NCI-H1694 treated with DMSO at 0.1 percent for 48 hours (cell line): ENCODE measurements at regions not wholly inside any gene's neighbourhood (a gene's known extent, or its start where the extent isn't known, plus 50 kb on each side); places are given as distances from the start of the nearest gene placed in this dataset.

Source experiments
- DNase-seq: peaks from one replicate; lab custom pipeline; 2025; lab: John Stamatoyannopoulos, UW

- no peak for DNase-seq
Measured at GRCh38 chr4:145427991-145428390, 53.7 kb upstream of the SMAD1 start.

DNA sequence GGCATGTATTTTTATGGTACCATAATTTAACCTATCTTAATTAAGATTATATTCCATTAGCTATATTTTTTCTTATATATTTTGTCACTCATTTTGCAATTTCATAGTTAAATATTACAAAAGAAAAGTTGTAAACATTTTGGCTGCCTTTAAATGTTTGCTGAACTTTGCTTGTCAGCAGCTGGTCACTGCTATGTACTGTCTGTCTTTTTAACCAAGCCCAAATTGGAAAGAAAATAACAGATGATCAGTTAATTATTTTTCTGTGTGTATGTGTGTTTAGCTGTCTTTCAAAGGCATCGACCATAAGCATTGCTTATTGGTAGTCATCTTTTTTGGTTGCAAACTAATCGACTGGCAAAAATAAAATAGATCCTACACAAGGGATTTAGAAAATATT is 54.4 kb upstream of the SMAD1 start:
- DNase-seq, result no peak

DNA sequence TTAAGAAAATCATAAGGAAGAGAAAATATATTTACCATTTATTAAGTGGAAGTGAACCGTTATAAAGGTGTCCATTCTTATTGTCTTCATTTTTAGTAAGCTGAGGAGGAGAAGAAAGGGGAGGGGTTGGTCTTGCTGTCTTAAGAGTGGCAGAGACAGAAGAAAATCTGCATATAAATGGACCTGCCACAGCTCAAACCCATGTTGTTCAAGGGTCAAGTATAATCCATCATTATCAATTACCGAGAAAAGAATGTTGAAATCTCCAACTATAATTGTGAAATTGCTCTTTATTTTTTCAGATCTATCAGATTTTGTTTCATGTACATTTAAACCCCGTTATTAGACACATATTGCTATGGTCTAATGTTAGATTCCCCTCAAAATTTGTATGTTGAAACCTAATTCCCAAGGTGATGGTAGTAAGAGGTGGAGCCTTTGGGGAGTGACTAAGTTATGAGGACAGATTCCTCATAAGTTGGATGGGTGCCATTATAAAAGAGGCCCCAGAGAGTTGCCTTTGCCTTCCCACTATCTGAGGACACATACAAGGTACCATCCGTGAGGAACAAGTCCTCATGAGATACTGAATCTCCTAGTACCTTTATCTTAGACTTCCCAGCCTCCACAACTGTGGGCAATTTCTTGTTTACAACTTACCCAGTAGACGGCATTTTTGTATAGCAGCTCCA is 58.5 kb upstream of the SMAD1 start:
- no peak for DNase-seq

DNA sequence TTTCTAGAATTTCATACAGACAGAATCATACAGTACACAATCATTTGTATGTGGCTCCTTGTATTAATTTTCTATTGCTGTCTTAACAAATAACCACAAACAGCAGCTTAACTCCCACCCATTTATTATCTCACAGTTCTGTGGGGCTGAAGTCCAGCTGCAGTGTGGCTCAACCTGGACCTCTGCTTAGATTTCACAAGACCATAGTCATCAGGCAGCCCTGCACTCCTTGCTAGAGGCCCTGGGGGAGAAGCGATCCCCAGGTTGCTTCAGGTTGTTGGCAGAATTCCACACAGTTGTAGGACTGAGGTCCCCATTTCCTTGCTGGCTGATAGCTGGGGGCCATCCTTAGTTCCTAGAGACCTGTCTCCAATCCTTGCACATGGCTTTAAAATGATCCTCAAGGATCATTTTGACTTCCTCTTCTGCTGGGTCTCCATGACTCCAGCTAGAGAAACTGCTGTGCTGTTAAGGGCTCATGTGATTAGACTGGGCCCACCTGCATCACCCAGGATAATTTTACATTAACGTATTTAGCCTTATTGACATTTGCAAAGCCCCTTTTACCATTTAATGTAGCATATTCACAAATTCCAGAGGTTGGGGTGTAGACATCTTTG is 60.9 kb upstream of the SMAD1 start:
- no peak for DNase-seq

DNA sequence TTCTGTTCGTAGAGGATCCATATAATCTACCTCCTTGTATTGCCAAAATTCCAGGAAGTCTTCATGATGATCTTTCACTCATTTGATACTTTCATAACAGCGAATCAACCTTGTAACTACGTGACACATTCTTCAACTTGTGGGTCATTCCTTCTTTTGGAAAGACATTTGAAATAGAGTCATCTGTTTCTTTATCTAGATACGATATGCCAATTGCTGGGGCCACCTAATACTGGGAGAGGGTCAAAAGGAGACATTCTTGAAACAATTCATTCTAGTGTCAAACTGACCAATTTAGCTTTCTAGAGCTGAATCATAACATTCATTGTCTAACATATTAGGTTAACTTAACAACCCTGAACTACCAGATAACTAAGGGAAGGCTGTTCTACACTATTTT is 62.9 kb upstream of the SMAD1 start:
- DNase-seq, result no peak

DNA sequence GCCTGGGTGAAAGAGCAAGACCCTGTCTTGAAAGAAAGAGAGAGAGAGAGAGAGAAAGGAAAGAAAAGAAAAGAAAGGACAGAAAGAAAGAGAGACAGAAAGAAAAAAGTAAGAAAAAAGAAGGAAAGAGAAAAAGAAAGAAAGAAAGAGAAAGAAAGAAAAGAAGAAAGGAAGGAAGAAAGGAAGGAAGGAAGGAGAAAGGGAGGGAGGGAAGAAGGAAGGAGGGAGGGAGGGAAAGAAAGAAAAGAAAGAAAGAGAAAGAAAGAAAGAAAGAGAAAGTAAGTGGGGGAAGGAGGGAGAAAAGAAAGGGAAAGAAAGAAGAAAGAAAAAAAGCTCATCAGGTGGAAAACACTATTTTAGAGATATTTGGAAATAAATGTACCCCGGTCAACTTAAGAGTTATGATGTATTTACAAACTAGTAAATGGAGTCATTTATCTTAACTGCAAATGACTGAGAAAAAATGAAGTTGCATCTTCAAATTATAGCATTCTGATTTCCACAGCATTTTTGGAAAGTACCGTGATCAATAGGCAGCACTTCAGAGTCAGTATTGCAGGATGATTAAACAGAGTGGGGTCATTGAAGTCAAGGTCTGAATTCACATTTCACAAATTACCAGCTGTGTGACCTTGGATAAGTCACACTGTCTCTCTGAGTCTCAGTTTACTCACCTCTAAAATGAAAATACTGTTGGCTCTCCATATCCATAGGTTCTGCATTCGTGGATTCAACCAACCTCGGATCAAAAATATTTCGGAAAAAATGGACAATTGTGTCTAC is 64.1 kb upstream of the SMAD1 start:
- no peak for DNase-seq

GRCh38 chr4:145414841-145415240 is 66.8 kb upstream of the SMAD1 start:
- DNase-seq, result no peak

DNA sequence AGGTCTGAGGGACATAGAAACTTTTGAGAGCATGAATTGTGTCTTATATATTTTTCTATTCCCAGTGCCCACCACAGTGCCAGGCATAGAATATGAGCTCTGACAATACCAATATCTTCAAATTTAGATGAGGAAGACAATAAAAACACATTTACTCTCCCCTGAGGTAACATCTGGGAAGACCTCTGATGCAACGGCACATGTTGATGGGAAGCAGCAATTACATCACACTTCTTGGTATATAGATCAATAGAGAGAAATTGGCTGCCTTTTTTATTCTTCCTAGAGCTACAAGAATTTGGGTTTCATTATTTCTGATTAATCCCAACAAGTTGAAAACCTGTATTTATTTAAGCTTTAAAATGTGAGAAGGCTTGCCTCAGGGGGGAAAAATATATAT is 67.4 kb upstream of the SMAD1 start:
- no peak for DNase-seq

DNA sequence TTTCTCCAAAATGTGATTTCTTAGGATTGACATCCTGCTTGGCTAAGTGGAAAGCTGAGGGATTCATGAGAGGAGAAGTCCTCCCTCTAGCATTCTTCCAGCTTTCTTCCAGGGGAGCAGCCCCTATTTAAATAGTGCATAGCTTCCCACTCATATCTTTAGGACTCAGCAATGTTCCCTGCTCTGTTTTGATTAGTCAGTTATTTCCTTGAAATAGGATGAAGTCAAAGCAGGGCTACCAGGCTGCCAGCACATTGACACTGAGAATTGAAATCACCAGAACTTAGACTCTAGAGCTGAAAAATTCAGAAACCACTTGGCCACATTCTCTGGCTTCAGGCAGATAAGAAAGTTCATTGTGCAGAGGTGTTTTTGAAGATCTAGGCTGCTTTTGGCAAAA is 74.7 kb upstream of the SMAD1 start:
- DNase-seq, result no peak

DNA sequence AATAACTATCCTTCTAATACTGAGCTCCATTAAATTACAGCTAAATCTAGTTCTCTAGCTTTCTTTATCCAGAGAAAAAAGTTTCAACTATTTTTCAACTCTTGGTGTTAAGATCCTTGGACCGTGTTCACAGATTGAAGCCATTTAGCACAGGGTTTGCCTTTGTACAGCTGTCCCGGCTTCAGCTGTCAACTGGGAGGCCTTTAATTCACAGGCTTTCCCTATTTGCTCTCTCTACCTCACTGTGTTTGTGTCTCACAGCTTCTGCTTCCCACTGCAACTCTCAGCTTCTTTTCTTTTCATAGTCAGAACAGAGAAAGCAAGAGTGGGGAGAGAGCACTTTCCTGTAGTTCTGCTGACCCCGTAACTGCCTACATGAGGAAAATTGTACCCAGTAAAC is 76.9 kb upstream of the SMAD1 start:
- DNase-seq, result no peak

GRCh38 chr4:145396581-145396980 is 85.1 kb upstream of the SMAD1 start:
- no peak for DNase-seq

- no peak for DNase-seq
Measured at GRCh38 chr4:145390571-145390970, 91.1 kb upstream of the SMAD1 start.

GRCh38 chr4:145389550-145389949 is 92.1 kb upstream of the SMAD1 start:
- DNase-seq, result no peak

DNA sequence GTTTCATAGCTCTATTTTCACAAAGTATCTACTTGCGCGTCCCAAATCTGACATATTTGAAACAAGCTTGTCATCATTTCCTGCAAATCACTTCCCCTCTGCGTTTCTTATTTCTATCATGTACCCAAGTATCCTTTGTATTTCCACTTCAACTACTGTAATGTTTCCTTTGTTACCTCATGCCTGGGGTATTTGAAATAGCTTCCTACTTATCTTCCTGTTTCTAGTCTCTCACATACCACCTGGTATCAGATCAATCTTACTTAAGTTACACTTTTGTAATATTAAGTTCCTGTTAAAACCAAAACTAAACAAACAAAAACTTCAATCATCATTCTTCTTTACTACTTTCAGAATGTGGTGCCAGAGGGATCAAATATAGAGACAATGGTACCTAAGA is 93.6 kb upstream of the SMAD1 start:
- DNase-seq, result no peak

DNA sequence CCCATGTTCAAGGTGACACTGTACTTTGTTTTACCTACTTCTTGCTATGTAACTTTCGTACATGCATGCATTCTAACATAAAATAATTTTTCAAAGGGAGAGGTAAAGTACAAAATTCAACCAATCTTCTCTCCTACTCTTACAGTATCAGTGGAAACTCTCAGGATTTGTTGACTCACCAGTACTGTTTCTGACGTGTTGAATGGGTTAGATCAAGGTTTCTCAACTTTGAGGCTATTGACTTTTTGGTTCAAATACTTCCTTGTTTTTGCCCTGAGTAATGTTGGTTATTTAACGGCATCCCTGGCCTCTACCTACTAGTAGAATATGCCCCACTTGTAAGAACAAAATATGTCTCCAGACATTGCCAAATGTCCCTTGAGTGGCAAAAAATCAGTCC is 94.6 kb upstream of the SMAD1 start:
- DNase-seq, result no peak

DNA sequence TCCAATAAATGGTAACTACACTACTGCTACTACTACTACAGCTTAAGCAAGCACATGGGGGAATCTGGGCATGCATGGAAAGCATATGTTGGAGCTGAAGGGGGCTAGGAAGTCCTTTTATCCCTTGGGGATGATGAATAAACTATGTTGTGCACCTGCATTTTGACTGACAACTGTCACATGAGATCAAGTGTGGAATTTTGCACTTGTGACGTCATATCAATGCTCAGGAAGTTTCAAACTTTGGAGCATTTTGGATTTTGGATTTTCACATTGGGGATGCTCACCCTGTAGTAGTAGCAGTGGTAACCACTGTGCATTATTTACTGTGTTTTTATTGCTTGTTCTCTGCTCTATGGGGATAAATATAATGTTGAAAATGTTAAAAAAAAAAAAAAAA is 100.5 kb upstream of the SMAD1 start:
- no peak for DNase-seq

DNA sequence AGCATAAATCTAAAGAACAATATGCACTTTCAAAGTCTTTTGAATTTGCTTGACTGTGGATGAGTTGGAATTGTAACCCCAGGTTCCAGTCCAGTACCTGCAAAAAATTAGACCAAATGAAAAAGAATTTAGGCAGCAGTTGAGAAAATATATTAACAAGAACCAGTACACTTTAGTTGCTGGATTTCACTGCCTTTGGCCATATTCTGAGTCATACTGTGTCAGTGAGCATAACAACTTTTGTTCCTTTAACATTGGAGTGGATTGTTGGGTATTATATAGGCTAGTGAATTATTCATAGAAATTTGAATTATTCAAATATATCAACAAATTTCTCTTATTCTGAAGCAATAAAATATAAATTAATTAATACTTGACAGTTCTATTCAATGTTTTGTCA is 101.5 kb upstream of the SMAD1 start:
- no peak for DNase-seq

DNA sequence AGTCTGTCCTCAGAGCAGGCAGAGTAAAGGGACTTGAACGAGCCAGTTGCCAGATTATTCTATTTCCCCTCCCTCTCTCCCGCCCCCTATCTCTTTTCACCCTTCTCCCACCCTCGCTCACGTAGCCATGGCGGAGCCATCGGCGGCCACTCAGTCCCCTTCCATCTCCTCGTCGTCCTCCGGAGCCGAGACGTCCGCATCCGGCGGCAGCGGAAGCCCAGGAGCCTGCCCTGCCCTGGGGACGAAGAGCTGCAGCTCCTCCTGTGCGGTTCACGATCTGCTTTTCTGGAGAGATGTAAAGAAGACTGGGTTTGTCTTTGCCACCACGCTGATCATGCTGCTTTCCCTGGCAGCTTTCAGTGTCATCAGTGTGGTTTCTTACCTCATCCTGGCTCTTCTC is 106.2 kb upstream of the SMAD1 start:
- DNase-seq, result no peak

DNA sequence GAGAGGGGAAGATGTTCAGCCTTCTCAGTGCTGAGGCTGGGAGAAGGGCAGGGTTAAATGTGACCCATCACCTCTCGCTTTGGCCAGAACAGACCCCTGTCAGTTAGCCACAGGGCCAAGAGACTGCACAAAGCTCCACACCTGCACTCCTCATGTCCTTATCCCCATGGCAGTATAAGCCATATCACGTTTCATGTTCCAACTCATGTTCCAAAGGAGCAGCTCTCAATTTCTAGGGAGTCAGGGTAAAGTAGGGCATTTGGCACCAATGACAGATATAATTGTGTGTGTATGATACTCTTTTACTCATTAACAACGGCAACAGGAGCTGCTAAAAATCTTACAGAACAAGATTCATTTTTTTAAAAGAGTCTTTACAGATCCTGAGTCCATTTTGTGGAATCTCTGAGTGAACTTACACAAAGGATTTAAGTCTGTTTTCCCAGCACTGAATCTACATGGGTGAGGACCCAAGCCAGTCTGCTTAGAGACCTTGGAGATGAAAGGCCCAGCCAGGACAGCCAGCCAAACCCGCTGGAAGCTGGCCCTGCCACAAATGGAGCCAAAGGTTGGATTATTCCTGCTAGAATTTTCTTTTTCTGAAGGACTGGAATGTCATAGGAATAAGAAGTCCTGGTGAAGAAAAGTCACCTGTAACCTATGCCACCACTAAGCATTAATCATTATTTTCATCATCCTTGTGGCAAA is 129.1 kb upstream of the SMAD1 start:
- DNase-seq, result no peak

DNA sequence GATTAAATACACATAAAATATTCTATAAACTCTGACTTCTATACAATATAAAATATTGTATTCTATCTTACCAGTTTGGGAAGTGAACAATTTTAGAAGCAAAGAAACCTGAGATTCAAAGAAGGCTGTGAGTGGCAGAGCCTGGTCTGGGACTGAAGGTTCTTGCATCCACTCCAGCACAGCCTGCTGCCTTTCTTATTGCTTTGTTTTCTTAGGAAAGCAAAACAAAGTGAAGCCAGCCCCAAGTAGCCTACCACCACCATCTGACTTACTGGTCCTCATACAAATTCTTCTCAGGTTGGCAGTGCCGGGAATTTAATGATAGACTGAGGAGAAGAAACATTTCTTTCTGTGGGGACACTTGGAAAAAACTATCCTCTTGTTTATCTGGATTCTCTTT is 129.7 kb upstream of the SMAD1 start:
- DNase-seq, result no peak

GRCh38 chr4:145351162-145351561 is 130.5 kb upstream of the SMAD1 start:
- no peak for DNase-seq

DNA sequence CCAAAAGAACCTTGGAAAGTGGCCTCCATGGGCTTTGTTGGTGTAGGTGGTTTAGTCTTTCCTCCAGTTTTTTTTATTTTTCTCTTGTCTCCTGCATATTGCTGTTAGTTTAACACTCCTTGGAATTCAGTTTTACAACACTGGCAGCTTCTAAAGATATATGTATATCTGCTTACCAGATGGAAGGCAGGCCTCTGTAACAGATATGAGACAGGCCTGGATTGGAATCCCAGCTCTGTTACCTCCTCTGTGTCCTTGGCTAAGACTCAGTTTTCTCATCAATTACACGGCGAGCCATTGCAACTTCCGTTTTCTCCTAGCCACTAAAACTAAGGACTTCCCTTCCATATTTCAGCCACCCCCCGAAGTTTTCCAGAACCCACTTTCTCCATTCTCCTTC is 133.4 kb upstream of the SMAD1 start:
- DNase-seq, result no peak

DNA sequence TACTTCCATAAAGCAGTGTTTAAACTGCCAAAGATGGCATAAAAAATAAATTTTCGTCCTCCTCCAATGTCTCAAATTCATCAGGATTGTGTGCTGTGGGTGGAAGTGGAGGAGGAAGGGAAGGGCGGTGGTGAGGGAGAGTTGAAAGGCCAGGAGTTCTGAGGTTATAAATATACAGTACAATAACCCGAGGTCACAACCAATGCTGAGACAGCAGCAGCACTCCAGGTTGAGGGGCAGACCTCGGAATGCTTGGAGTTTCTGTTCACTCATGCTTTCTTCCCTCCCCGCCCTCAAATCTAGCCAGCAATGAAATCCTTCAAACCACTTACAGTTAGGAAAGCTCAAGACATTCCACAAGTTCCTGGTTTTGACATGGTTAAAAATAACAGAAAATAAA is 134.0 kb upstream of the SMAD1 start:
- no peak for DNase-seq
